ENCODE measurements at regions not wholly inside any gene's neighbourhood (a gene's known extent, or its start where the extent isn't known, plus 50 kb on each side); places are given as distances from the start of the nearest gene placed in this dataset.

DNA sequence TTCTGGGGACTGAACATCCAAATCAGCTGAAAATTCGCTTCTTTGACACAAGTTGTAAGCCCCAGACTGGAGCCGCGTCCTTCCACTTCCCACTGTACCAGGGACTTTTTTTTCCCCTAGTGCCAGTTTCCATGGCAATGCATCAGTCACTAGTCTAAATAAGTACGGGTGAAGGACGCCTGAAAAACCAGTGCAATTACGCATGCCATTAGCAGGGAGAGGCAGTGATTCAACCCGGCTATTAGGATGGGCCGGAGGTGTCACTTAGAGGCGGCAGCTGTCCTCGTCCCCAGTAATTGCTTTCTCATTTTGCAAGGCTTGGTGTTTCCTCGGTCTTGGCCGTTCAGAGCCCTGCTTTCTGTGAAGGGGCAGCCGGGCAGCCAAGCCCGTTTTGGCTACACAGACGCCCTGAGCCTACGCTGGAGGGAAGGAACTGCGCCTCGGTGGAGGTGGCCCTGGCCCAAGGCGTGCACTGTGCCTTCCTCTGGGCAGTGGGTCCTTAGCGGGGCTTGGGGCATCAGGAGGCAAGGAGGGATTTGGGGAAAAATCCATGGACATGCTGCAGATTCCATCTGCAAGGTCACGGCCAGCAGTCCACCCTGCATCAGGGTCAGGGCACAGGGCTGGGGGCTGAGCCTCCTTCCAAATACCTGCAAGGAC lies 319.7 kb downstream of the CTTN start:
- Histone ChIP-seq H3K36me3 (ENCODE audit: low read depth) (no peaks in the 10 kb centered on the region), H3K4me1 (ENCODE audit: low read depth) (no peaks in the 10 kb centered on the region), H3K9me3 (no peaks in the 10 kb centered on the region), H3K4me3 (no peak overlapping the region)
- ATAC-seq (no peak), DNase-seq (peak in 1 of 3 donors; percentile 19)
- intact Hi-C loops (cut with DNase I, micrococcal nuclease) = no loop called here
- TF ChIP-seq, protein P1, sequence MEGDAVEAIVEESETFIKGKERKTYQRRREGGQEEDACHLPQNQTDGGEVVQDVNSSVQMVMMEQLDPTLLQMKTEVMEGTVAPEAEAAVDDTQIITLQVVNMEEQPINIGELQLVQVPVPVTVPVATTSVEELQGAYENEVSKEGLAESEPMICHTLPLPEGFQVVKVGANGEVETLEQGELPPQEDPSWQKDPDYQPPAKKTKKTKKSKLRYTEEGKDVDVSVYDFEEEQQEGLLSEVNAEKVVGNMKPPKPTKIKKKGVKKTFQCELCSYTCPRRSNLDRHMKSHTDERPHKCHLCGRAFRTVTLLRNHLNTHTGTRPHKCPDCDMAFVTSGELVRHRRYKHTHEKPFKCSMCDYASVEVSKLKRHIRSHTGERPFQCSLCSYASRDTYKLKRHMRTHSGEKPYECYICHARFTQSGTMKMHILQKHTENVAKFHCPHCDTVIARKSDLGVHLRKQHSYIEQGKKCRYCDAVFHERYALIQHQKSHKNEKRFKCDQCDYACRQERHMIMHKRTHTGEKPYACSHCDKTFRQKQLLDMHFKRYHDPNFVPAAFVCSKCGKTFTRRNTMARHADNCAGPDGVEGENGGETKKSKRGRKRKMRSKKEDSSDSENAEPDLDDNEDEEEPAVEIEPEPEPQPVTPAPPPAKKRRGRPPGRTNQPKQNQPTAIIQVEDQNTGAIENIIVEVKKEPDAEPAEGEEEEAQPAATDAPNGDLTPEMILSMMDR (IDR thresholded peaks at IDR 0.05) = no peak

DNA sequence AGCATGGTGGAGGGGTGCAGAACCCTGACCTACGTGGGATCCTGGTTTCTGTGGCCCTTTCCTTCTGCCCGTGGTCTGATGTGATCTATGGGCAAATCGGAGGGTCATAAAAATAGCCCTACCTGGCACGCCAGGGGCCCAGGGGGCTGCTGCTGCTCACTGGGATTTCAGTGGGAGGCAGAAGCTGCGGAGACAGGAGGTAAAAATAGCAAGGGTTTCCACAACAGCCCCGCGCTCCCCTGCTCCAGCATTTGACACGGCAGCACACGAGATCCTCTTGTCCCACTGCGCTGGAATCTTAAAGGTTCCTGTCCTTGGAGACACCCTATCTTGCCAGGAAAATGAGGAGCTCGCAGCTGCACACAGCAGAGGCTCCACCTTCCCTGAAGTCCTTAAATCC lies 321.2 kb downstream of the CTTN start:
- DNase-seq = peak in 1 of 3 donors; percentile 25
- H3K4me3 ChIP-seq = no peak overlapping the region
- H3K4me1 ChIP-seq (ENCODE audit: low read depth) = no peaks in the 10 kb centered on the region
- no peaks in the 10 kb centered on the region for H3K36me3 ChIP-seq (ENCODE audit: low read depth)
- intact Hi-C loops (cut with DNase I, micrococcal nuclease) = no loop called here
- TF ChIP-seq, protein P1 (IDR thresholded peaks at IDR 0.05) = no peak
- ATAC-seq = no peak
- no peaks in the 10 kb centered on the region for H3K9me3 ChIP-seq

DNA sequence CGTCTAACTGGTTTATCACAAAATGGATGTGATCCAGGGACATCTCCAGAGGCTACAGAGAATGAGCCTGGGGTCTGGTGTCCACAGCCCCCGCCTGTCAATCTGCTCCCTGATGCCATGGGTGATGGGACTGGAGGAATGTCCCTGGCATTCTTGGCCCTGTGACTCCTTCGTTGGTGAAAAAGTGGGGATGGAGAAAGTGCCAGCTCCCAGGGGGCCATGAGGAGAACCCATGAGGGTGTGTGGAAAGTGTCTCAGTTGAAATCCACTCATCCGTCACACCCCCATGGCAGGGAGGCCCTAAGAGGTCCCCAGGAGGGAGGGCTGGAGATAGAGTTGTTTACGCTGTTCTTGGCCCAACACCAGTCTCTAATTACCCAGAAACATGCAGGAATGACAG lies 322.0 kb downstream of the CTTN start:
- DNase-seq = no peak
- TF ChIP-seq, protein P1 (IDR thresholded peaks at IDR 0.05) = no peak
- intact Hi-C loops (cut with DNase I, micrococcal nuclease) = no loop called here
- Histone ChIP-seq H3K36me3 (ENCODE audit: low read depth) (no peaks in the 10 kb centered on the region), H3K4me3 (no peak overlapping the region), H3K4me1 (ENCODE audit: low read depth) (no peaks in the 10 kb centered on the region), H3K9me3 (no peaks in the 10 kb centered on the region)
- no peak for ATAC-seq

DNA sequence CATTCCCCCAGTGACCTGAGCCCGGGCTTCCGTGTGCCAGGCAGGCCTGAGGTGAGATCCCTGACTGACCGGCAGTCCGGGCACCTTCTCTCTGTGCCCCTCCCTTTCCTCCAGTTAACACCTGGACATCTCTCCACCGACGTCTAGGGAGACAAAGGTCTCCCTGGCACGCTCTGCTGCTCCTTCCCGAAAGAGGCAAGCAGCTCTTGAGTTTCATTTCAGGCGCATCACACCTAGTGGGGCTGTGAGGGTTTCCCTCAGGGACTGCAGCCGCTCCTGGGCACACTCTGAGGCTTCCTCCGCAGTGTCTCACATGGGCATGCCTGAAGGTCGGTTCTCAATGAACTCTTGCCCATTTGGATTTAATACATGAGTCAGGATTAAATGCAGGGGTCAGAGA lies 322.7 kb downstream of the CTTN start:
- intact Hi-C loops (cut with DNase I, micrococcal nuclease) = no loop called here
- TF ChIP-seq, protein P1 (IDR thresholded peaks at IDR 0.05) = no peak
- DNase-seq (no peak), ATAC-seq (no peak)
- Histone ChIP-seq H3K4me3 (no peak overlapping the region), H3K9me3 (no peaks in the 10 kb centered on the region), H3K36me3 (ENCODE audit: low read depth) (no peaks in the 10 kb centered on the region), H3K4me1 (ENCODE audit: low read depth) (no peaks in the 10 kb centered on the region)

DNA sequence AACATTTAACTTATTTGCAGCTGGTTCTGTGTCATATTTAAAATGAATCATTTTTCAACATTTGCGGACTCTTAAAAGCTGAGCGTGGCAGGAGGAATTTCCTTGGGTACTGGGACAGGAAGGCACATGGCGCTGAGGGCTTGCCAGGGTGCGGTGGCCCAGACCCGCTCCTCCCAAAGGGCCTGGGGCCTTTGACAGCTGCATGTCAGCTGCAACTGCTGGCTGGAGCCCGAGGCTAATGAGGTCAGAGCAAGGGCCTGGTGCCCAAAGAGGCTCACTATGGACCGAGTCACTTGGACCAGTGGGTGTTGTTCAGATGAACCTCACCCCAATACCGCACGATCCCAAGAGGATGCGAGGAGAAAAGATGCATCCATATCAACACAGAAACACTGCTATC lies 326.9 kb downstream of the CTTN start:
- peak in 1 of 3 donors; percentile 22 for DNase-seq
- TF ChIP-seq, protein P1 (IDR thresholded peaks at IDR 0.05) = no peak
- no peak for ATAC-seq
- no peaks in the 10 kb centered on the region for H3K36me3 ChIP-seq (ENCODE audit: low read depth)
- intact Hi-C loops (cut with DNase I, micrococcal nuclease) = no loop called here
- no peaks in the 10 kb centered on the region for H3K4me1 ChIP-seq (ENCODE audit: low read depth)
- H3K9me3 ChIP-seq = no peaks in the 10 kb centered on the region
- H3K4me3 ChIP-seq = no peak overlapping the region

DNA sequence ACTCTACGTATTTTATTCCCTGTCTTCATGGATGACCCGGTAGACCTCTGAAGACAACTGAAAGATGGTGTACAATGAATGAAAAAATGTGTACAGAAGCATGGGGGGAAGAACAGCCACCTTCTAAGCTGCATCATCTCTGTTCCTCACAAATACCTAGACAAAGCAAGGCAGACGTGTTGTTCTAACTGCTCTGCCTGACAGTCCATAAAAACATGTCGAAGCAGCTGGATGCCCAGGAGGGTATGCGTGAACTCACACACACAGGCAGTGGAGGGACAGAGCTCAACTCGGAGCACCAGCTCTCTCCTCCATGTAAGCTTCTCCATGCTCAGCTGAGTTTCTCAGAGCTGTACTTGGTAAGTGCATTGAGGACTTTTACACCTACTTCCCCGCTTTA lies 327.4 kb downstream of the CTTN start:
- Histone ChIP-seq H3K4me3 (no peak overlapping the region), H3K36me3 (ENCODE audit: low read depth) (no peaks in the 10 kb centered on the region), H3K9me3 (no peaks in the 10 kb centered on the region), H3K4me1 (ENCODE audit: low read depth) (no peaks in the 10 kb centered on the region)
- TF ChIP-seq, protein P1 (IDR thresholded peaks at IDR 0.05) = no peak
- no peak for ATAC-seq
- DNase-seq = no peak
- intact Hi-C loops (cut with DNase I, micrococcal nuclease) = no loop called here

Measured in mucosa of descending colon (tissue), 3 donors.